AG09309 (cell line): ENCODE measurements at regions not wholly inside any gene's neighbourhood (a gene's known extent, or its start where the extent isn't known, plus 50 kb on each side); places are given as distances from the start of the nearest gene placed in this dataset.

Experiments
- DNase-seq: peaks from one replicate; pipeline ENCODE4 v3.0.0-alpha.2; 2010; ENCODE audit warnings: low read depth
- H3K4me3 ChIP-seq: 2 replicates; pipeline ENCODE4 v1.5.1; 2011; ENCODE audit warnings: mild to moderate bottlenecking, low read depth, low read length, moderate library complexity; ENCODE audit not compliant: control insufficient read depth
- CTCF ChIP-seq: IDR thresholded peaks from 2 replicates; pipeline ENCODE4 v1.5.1; 2011; ENCODE audit warnings: mild to moderate bottlenecking, low read depth, low read length, inconsistent platforms; ENCODE audit not compliant: insufficient read depth, control insufficient read depth; ENCODE audit errors: missing control alignments

GRCh38 chr3:127443581-127444375 lies 146.8 kb downstream of the TPRA1 start:
- DNase-seq = no peak
- no peak for TF ChIP-seq CTCF
- no peak overlapping the region for H3K4me3 ChIP-seq

- no peak for TF ChIP-seq CTCF
- no peak for DNase-seq
- no peak overlapping the region for H3K4me3 ChIP-seq
Measured at GRCh38 chr3:127442506-127442905, 148.0 kb downstream of the TPRA1 start.

- TF ChIP-seq CTCF = no peak
- no peak overlapping the region for H3K4me3 ChIP-seq
- no peak for DNase-seq
Measured at GRCh38 chr3:127441764-127442163, 148.8 kb downstream of the TPRA1 start.

- no peak for DNase-seq
- no peak overlapping the region for H3K4me3 ChIP-seq
- no peak for TF ChIP-seq CTCF
Measured at GRCh38 chr3:127440384-127440783, 150.1 kb downstream of the TPRA1 start.

- H3K4me3 ChIP-seq = no peak overlapping the region
- TF ChIP-seq CTCF = no peak
- DNase-seq = no peak
Measured at GRCh38 chr3:127439621-127440020, 150.9 kb downstream of the TPRA1 start.

- TF ChIP-seq CTCF = no peak
- no peak for DNase-seq
- H3K4me3 ChIP-seq = no peak overlapping the region
Measured at GRCh38 chr3:127438951-127439350, 151.1 kb upstream of the PRR20G start.
